ENCODE measurements at regions not wholly inside any gene's neighbourhood (a gene's known extent, or its start where the extent isn't known, plus 50 kb on each side); places are given as distances from the start of the nearest gene placed in this dataset.

- TF ChIP-seq NFIC (IDR thresholded peaks at IDR 0.05; ENCODE audit: low read depth, low read length) (no peak), CREM (IDR thresholded peaks at IDR 0.05; ENCODE audit: low read depth) (no peak)
Measured at GRCh38 chr5:142405814-142406395, 81.1 kb upstream of the SPRY4 start (continued).

DNA sequence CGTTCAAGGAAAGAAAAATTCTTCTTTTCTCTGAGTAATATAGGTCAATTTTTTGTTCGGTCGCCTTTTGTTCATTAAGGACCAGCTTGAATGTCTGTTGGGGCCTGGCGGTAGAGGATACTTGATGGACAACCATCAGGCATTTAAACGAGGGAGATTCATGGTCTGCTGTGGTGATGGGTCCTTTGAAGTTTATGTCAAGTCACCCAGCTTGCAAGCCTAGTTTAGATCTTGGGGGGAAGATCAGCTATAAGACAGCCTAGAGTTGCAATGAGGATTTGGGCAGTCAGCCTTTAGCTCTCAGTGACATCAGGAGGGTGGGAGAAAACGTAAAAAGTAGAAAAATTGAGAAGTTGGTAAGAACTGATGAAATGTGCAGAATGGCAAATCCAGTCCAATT is 80.2 kb upstream of the SPRY4 start:
- no peak overlapping the region for H3K27ac ChIP-seq (ENCODE audit: control insufficient read depth, insufficient read depth)
- no peak overlapping the region for H2AFZ ChIP-seq (ENCODE audit: control insufficient read depth, low read depth, low read length)
- intact Hi-C loops (cut with micrococcal nuclease; ENCODE audit: unreplicated experiment) (no loop called here), in situ Hi-C loops (cut with MboI) (no loop called here)
- H3K36me3 ChIP-seq (ENCODE audit: control insufficient read depth in 2 of 2, insufficient read depth in 2 of 2, low read length in 1 of 2), result no peaks in the 10 kb centered on the region
- H3K4me3 ChIP-seq, result no peak overlapping the region
- FAIRE-seq (no peak), DNase-seq (ENCODE audit: low read depth, low spot score) (no peak), ATAC-seq (no peak)
- no peaks in the 10 kb centered on the region for H3K4me1 ChIP-seq (ENCODE audit: control insufficient read depth, insufficient read depth, low read length)
- H4K20me1 ChIP-seq (ENCODE audit: control insufficient read depth, insufficient read depth), result no peaks in the 10 kb centered on the region
- no peaks in the 10 kb centered on the region for H3K27me3 ChIP-seq (replicated peaks in 1 of 2; ENCODE audit: control insufficient read depth in 2 of 2, insufficient read depth in 2 of 2, low read length in 1 of 2)
- TF ChIP-seq FOXK2 (IDR thresholded peaks at IDR 0.05) (no peak), BRCA1 (IDR thresholded peaks at IDR 0.05; ENCODE audit: low read depth, low read length) (no peak), RFX5 (IDR thresholded peaks at IDR 0.05; ENCODE audit: low read depth, low read length) (no peak), RAD21 (IDR thresholded peaks at IDR 0.05; ENCODE audit: insufficient read depth, low read depth, low read length) (no peak), HSF1 (IDR thresholded peaks at IDR 0.05; ENCODE audit: low read depth, low read length) (no peak), MYC (IDR thresholded peaks at IDR 0.05; ENCODE audit: insufficient read depth, insufficient read length, insufficient replicate concordance, low read length, severe bottlenecking) (no peak), TCF7 (IDR thresholded peaks at IDR 0.05; ENCODE audit: borderline replicate concordance) (no peak), KDM1A (IDR thresholded peaks at IDR 0.05; ENCODE audit: borderline replicate concordance) (no peak), TCF3 (IDR thresholded peaks at IDR 0.05; ENCODE audit: borderline replicate concordance, insufficient read depth, low read depth, low read length) (no peak), STAT3 (IDR thresholded peaks at IDR 0.05; ENCODE audit: low read depth, low read length) (no peak), YY1 (IDR thresholded peaks at IDR 0.05; ENCODE audit: low read depth, low read length) (no peak), ZZZ3 (IDR thresholded peaks at IDR 0.05; ENCODE audit: control insufficient read depth, insufficient read length, low read depth) (no peak), TCF12 (IDR thresholded peaks at IDR 0.05; ENCODE audit: low read depth, low read length) (no peak), PBX3 (IDR thresholded peaks at IDR 0.05; ENCODE audit: insufficient replicate concordance, low read depth, low read length) (no peak), BACH1 (IDR thresholded peaks at IDR 0.05; ENCODE audit: borderline replicate concordance) (no peak)
- TF ChIP-seq, protein P1, sequence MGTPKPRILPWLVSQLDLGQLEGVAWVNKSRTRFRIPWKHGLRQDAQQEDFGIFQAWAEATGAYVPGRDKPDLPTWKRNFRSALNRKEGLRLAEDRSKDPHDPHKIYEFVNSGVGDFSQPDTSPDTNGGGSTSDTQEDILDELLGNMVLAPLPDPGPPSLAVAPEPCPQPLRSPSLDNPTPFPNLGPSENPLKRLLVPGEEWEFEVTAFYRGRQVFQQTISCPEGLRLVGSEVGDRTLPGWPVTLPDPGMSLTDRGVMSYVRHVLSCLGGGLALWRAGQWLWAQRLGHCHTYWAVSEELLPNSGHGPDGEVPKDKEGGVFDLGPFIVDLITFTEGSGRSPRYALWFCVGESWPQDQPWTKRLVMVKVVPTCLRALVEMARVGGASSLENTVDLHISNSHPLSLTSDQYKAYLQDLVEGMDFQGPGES (IDR thresholded peaks at IDR 0.05), result no peak
- H3K9me3 ChIP-seq (replicated peaks; ENCODE audit: control insufficient read depth, insufficient read depth, low read length), result no peaks in the 10 kb centered on the region
- ChIA-PET CTCF (interaction anchor here (0.8 to 2.3 kb wide), 2 partner anchors 10 to 262 kb away, joined by 3 to 8 read pairs; no protein-coding TSS in a partner anchor), SMC1A (ENCODE audit: uncharacterized antibody, unreplicated experiment) (interaction anchor here (0.7 to 2.0 kb wide), 6 partner anchors 9 to 78 kb away, joined by 3 to 8 read pairs (median 3); no protein-coding TSS in a partner anchor), RAD21 (ENCODE audit: unreplicated experiment) (interaction anchor here (1.2 kb wide), 1 partner anchor 15 kb away, joined by 3 read pairs; no protein-coding TSS in a partner anchor), POLR2A (no interaction called here)
- H3K4me2 ChIP-seq (ENCODE audit: control insufficient read depth, insufficient read depth), result no peak overlapping the region
- BruUV-seq (replicated peaks), result no TSS peak
- H3K79me2 ChIP-seq (ENCODE audit: control insufficient read depth, insufficient read depth, low read length), result no peaks in the 10 kb centered on the region
- WGBS (ENCODE audit: insufficient coverage, insufficient replicate concordance, low lambda C conversion rate, missing lambda C conversion rate), result 43% methylated on average over 6 of the region's 6 CpGs
- no peak overlapping the region for H3K9ac ChIP-seq (ENCODE audit: control insufficient read depth, insufficient read depth, low read length)

Measured in GM12878 (cell line).